COLO668 (cell line): ENCODE measurements at regions not wholly inside any gene's neighbourhood (a gene's known extent, or its start where the extent isn't known, plus 50 kb on each side); places are given as distances from the start of the nearest gene placed in this dataset.
A peak's percentile ranks its signal among the peaks of the same experiment; 100 is the strongest.

Experiments
- DNase-seq: peaks from one replicate; lab custom pipeline; 2025; ENCODE audit not compliant: unreplicated experiment; lab: John Stamatoyannopoulos, UW

- no peak for DNase-seq
Observed at GRCh38 chr14:96931751-96932150, 134.6 kb downstream of the VRK1 start.

GRCh38 chr14:96934638-96935330 is 137.6 kb downstream of the VRK1 start:
- DNase-seq, result no peak

DNA sequence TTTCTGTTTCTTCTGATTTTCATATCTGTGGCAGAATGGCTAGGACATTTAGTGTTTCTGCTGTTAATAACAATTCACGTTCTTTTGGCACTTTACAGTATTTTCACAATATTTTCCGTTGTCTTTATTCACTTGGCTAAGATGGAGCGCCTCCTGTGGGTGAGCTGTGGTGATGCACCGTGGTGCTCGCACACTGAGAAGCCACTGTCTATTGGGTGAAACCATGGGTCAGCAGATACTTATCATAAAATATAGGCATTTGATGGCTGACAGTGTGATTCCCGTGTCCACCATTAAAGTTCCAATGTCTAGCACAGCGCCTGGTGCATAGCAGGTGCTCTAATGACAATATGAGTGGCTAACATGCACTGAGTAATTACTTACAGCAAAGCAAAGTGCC is 141.8 kb downstream of the VRK1 start:
- DNase-seq, result no peak

DNA sequence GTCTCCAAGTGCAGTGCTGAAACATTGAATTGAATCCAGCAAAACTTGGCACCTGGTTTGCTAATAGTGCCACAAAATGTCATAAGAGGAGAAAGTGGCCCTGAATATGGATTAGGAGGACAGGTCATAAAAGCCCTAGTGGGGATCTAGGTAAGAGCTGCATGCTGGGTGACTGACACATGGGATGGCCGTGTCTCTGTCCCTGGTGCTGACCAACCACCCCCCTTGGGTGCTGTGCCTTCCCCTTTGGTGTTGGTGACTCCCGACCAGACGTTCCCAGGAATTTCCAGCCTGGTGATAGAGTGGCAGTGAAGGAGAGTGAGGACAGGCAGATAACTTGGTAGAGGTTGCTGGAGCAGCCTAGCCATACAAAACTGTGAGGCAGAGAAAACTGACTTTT is 142.8 kb downstream of the VRK1 start:
- no peak for DNase-seq

DNA sequence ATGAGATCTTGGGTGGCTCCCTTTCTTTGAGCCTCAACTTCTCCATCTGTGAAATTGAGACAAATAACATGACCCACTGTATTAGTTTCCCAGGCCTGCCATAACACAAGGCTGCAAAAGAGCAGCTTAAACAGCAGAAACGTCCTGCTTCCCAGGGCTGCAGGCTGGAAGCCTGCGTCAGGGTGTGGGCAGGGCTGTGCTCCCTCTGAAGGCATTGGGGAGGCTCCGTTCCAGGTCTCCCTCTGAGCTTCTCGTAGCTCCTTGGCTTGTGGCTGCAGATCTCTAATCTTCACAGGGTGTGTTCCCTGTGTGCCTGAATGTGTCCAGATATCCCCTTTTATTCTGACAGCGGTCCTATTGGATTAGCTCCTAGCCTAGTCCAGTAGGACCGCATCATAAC is 147.1 kb downstream of the VRK1 start:
- no peak for DNase-seq

DNA sequence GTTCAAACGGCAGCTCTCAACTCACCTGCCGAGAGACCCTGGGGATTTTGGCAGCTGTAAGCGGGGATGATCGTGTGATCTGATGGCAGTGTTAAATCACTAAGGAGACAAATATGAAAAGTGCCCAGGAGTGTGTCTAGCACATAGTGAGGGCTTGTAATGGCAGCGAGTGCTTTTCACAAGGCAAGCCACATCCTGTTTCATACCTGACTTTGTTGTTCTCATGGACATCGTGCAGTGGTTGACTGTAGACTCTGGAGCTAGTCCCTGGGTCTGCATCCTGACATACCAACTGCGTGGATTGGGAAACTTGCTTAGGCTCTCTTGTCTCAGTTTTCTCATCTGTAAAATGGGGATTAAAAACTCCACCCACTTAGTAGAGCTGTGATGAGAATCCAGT is 148.5 kb downstream of the VRK1 start:
- no peak for DNase-seq

GRCh38 chr14:96949594-96949993 is 152.4 kb downstream of the VRK1 start:
- no peak for DNase-seq

DNA sequence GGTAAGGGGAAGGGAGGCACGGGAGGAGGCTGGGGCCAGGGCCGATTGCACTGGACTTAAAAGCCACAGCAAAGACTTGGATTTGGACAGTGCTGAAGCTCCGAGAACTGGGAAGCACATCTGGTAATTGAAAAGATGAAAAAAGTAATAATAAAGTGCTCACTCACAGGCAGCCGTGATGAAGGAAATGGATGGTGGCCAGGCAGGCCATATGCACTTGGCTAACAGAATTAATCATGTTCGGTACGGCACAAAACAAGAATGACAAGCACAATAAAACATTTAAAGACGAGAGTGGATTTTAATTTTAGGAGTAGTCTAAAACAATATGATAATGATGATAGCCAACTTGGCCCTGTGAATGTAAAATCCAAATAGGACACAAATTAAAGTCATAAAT is 154.3 kb downstream of the VRK1 start:
- DNase-seq, result no peak

- DNase-seq, result no peak
Observed at GRCh38 chr14:96953087-96953874, 156.1 kb downstream of the VRK1 start.

DNA sequence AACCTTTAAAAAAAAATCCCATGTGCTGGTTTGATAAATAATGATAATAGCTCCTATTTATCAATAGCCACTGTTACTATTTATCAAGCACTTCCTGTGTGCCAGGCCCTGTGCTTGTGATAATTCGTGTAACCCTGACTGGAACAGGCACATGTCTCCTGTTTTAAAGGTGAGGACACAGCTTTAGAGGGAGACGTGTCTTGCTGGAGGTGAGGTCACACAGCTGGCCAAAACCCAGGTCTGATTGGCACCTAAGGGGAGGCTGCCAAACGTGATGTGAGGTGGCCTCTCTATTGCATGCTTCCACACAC is 156.6 kb downstream of the VRK1 start:
- no peak for DNase-seq

- DNase-seq, result no peak
Observed at GRCh38 chr14:96956464-96957239, 159.5 kb downstream of the VRK1 start.

GRCh38 chr14:96958057-96958456 is 160.9 kb downstream of the VRK1 start:
- DNase-seq, result no peak

DNA sequence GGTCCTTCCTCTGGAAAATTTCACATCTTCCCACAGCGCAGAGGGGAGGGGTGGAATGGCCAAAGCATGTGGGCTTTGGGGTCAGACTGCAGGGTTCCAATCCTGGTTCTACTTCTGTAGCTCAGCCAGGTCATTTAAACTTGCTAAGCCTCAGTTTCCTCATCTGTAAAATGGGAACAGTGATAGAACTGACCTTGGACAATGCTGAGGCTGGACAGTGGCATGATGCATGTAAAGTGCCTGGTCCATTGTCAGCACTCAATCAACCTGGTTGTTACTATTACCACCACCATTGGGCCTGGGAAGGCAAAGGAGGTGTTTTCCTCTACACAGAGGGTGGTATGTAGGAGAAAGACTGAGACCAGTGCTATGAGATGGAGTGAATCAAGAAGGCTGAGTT is 162.8 kb downstream of the VRK1 start:
- DNase-seq, result no peak

DNA sequence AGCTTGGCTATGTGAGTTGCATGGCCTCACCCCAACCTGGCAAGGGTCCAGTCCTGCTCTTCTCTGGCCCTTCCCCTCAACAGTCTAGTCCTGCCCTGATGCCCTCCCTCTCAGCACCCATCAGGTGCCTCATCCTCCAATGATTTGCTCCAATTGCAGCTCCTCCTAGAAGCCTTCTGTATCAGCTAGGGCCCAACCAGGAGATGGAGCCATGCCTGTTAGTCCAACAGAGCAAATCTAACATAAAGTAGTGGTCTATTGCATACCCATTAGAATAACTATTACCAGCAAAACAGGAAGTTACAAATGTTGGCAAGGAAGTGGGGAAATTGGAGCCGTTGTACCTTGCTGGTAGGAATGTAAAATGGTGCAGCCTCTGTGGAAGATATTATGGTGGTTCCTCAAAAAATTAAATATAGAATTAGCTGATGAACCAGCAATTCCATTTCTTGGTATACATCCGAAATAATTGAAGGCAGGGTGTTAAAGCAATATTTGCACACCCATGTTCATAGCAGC is 163.5 kb downstream of the VRK1 start:
- no peak for DNase-seq

DNA sequence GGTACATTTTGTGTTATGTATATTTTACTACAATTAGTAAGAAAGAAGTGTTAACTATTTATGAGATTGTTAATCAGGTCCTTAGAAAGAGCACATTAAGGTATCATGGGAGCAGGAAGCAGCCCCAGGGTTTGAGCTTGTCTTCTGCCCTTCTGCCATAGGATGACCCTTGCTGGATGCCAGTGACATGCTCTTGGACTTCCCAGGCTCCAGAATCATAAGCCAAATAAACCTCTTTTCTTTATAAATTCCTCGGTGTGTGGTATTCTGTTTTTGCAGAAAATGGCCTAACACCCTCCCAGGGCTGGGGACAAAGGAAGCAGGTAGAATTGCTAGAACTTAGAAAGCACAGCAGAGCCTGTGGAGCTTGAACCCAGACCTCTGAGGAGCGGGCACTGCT is 164.7 kb downstream of the VRK1 start:
- DNase-seq, result no peak

- no peak for DNase-seq
Observed at GRCh38 chr14:96962337-96962736, 165.2 kb downstream of the VRK1 start.

- DNase-seq, result no peak
Observed at GRCh38 chr14:96964726-96965415, 167.7 kb downstream of the VRK1 start.

DNA sequence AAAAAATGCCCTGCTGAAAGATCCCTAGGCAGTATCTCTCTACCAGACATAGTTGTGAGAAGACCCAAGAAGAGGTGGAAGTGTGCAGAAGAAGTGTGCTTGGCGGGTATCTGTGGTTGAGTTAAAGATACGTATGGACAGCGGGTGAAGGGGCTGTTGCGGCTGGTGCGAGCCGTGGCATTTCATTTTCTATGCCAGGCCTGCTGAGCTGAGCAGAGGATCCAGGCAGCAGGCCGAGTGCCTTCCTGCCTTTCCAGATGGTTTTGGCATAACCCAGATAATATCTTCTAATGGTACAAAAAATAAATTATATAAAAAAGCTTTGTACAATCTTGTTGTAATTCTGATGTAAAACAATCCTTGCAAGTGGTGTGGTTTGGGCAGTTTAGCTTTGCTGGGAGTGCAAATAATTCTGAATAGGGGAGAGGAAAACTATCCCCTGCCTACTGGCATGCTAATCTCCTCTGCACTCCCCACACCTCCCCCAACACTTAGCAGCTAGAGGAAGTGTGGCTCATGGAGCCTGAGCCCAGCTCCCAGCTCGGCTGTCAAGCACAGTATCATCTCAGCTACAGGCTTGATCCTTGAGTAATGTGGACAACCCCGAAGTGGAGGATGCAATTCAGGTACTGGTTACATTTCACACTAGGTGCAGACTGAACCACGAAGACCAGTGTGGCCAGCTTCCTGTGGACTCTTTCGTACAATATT is 168.9 kb downstream of the VRK1 start:
- DNase-seq, result no peak

DNA sequence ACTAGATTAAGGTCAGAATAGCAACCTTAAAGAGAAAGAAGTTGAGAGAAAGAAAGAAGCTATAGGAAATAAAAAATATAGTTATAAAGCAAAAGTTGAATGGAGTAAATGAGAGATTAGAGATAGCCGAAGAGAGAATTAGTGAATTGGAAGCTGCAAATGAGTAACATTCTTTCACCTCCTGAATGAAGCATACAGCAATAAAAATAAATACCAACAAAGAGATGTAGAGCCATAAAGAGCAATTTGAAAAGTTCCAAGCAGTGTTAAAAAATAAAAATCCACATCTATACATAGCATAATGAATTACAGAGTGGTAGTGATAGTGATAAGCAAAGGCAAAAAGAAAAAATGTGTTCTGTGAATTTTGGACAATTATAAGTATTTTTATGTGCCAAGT is 177.9 kb downstream of the VRK1 start:
- no peak for DNase-seq

GRCh38 chr14:96978525-96979272 is 181.5 kb downstream of the VRK1 start:
- peak; percentile 36 for DNase-seq
